ENCODE measurements at regions not wholly inside any gene's neighbourhood (a gene's known extent, or its start where the extent isn't known, plus 50 kb on each side); places are given as distances from the start of the nearest gene placed in this dataset.

- TF ChIP-seq CTCF (conservative IDR thresholded peaks at IDR 0.05; ENCODE audit: control insufficient read depth, insufficient read depth, low read depth, low read length): no peak
- DNase-seq (ENCODE audit: low read depth): no peak
- H3K4me3 ChIP-seq (ENCODE audit: control insufficient read depth, low read depth, low read length): no peak overlapping the region
Observed at GRCh38 chr7:47715631-47716068, 133.7 kb upstream of the TNS3 start.

GRCh38 chr7:47714669-47715607 lies 133.0 kb upstream of the TNS3 start:
- H3K4me3 ChIP-seq (ENCODE audit: control insufficient read depth, low read depth, low read length): no peak overlapping the region
- no peak for TF ChIP-seq CTCF (conservative IDR thresholded peaks at IDR 0.05; ENCODE audit: control insufficient read depth, insufficient read depth, low read depth, low read length)
- no peak for DNase-seq (ENCODE audit: low read depth)

GRCh38 chr7:47713595-47713994 lies 131.7 kb upstream of the TNS3 start:
- no peak for TF ChIP-seq CTCF (conservative IDR thresholded peaks at IDR 0.05; ENCODE audit: control insufficient read depth, insufficient read depth, low read depth, low read length)
- H3K4me3 ChIP-seq (ENCODE audit: control insufficient read depth, low read depth, low read length): no peak overlapping the region
- DNase-seq (ENCODE audit: low read depth): no peak

GRCh38 chr7:47712416-47712815 lies 130.5 kb upstream of the TNS3 start:
- no peak for TF ChIP-seq CTCF (conservative IDR thresholded peaks at IDR 0.05; ENCODE audit: control insufficient read depth, insufficient read depth, low read depth, low read length)
- H3K4me3 ChIP-seq (ENCODE audit: control insufficient read depth, low read depth, low read length): no peak overlapping the region
- no peak for DNase-seq (ENCODE audit: low read depth)

GRCh38 chr7:47711776-47712175 lies 129.9 kb upstream of the TNS3 start:
- H3K4me3 ChIP-seq (ENCODE audit: control insufficient read depth, low read depth, low read length): no peak overlapping the region
- DNase-seq (ENCODE audit: low read depth): no peak
- no peak for TF ChIP-seq CTCF (conservative IDR thresholded peaks at IDR 0.05; ENCODE audit: control insufficient read depth, insufficient read depth, low read depth, low read length)

- TF ChIP-seq CTCF (conservative IDR thresholded peaks at IDR 0.05; ENCODE audit: control insufficient read depth, insufficient read depth, low read depth, low read length): no peak
- no peak overlapping the region for H3K4me3 ChIP-seq (ENCODE audit: control insufficient read depth, low read depth, low read length)
Observed at GRCh38 chr7:47710201-47710935, 128.5 kb upstream of the TNS3 start.

More at GRCh38 chr7:47710201-47710935, 128.5 kb upstream of the TNS3 start:
- no peak for DNase-seq (ENCODE audit: low read depth)
